ENCODE measurements at regions not wholly inside any gene's neighbourhood (a gene's known extent, or its start where the extent isn't known, plus 50 kb on each side); places are given as distances from the start of the nearest gene placed in this dataset.

- no peak overlapping the region for H3K4me3 ChIP-seq (ENCODE audit: low read depth, low read length)
- no peak for TF ChIP-seq CTCF (conservative IDR thresholded peaks at IDR 0.05; ENCODE audit: low read depth, low read length)
- no peak for DNase-seq (ENCODE audit: low read depth)
These were observed 598.5 kb upstream of the API5 start for GRCh38 chr11:42713279-42713678.

GRCh38 chr11:42713753-42714152 lies 598.0 kb upstream of the API5 start:
- no peak overlapping the region for H3K4me3 ChIP-seq (ENCODE audit: low read depth, low read length)
- no peak for DNase-seq (ENCODE audit: low read depth)
- no peak for TF ChIP-seq CTCF (conservative IDR thresholded peaks at IDR 0.05; ENCODE audit: low read depth, low read length)

- H3K4me3 ChIP-seq (ENCODE audit: low read depth, low read length): no peak overlapping the region
- no peak for TF ChIP-seq CTCF (conservative IDR thresholded peaks at IDR 0.05; ENCODE audit: low read depth, low read length)
- no peak for DNase-seq (ENCODE audit: low read depth)
These were observed 590.9 kb upstream of the API5 start for GRCh38 chr11:42720716-42721563.

- TF ChIP-seq CTCF (conservative IDR thresholded peaks at IDR 0.05; ENCODE audit: low read depth, low read length): no peak
- no peak for DNase-seq (ENCODE audit: low read depth)
- H3K4me3 ChIP-seq (ENCODE audit: low read depth, low read length): no peak overlapping the region
These were observed 583.9 kb upstream of the API5 start for GRCh38 chr11:42727879-42728278.

GRCh38 chr11:42762348-42762747 lies 549.4 kb upstream of the API5 start:
- DNase-seq (ENCODE audit: low read depth): no peak
- H3K4me3 ChIP-seq (ENCODE audit: low read depth, low read length): no peak overlapping the region
- TF ChIP-seq CTCF (conservative IDR thresholded peaks at IDR 0.05; ENCODE audit: low read depth, low read length): no peak

- DNase-seq (ENCODE audit: low read depth): no peak
- no peak for TF ChIP-seq CTCF (conservative IDR thresholded peaks at IDR 0.05; ENCODE audit: low read depth, low read length)
- H3K4me3 ChIP-seq (ENCODE audit: low read depth, low read length): no peak overlapping the region
These were observed 546.9 kb upstream of the API5 start for GRCh38 chr11:42764936-42765335.

- no peak overlapping the region for H3K4me3 ChIP-seq (ENCODE audit: low read depth, low read length)
- no peak for TF ChIP-seq CTCF (conservative IDR thresholded peaks at IDR 0.05; ENCODE audit: low read depth, low read length)
- no peak for DNase-seq (ENCODE audit: low read depth)
These were observed 543.2 kb upstream of the API5 start for GRCh38 chr11:42768576-42768975.
